ENCODE measurements at regions not wholly inside any gene's neighbourhood (a gene's known extent, or its start where the extent isn't known, plus 50 kb on each side); places are given as distances from the start of the nearest gene placed in this dataset.

GRCh38 chr12:130081117-130081805, 81.0 kb upstream of the FZD10 start:
- H3K4me3 ChIP-seq = no peak overlapping the region
- no peaks in the 10 kb centered on the region for H3K27me3 ChIP-seq
- H3K9me3 ChIP-seq = no peaks in the 10 kb centered on the region
- DNase-seq = no peak
- H3K36me3 ChIP-seq = no peaks in the 10 kb centered on the region

GRCh38 chr12:130083002-130083401, 79.3 kb upstream of the FZD10 start:
- no peak overlapping the region for H3K4me3 ChIP-seq
- no peaks in the 10 kb centered on the region for H3K9me3 ChIP-seq
- no peaks in the 10 kb centered on the region for H3K27me3 ChIP-seq
- H3K36me3 ChIP-seq = no peaks in the 10 kb centered on the region
- DNase-seq = no peak

GRCh38 chr12:130083734-130084133, 78.5 kb upstream of the FZD10 start:
- Histone ChIP-seq H3K9me3 (no peaks in the 10 kb centered on the region), H3K4me3 (no peak overlapping the region), H3K36me3 (no peaks in the 10 kb centered on the region), H3K27me3 (no peaks in the 10 kb centered on the region)
- no peak for DNase-seq

- H3K36me3 ChIP-seq = no peaks in the 10 kb centered on the region
- no peak overlapping the region for H3K4me3 ChIP-seq
- DNase-seq = no peak
- no peaks in the 10 kb centered on the region for H3K27me3 ChIP-seq
- no peaks in the 10 kb centered on the region for H3K9me3 ChIP-seq
Measured at GRCh38 chr12:130084359-130084758, 77.9 kb upstream of the FZD10 start.

- DNase-seq = no peak
- no peaks in the 10 kb centered on the region for H3K9me3 ChIP-seq
Measured at GRCh38 chr12:130086248-130086647, 76.0 kb upstream of the FZD10 start.

GRCh38 chr12:130086797-130087196, 75.5 kb upstream of the FZD10 start:
- no peaks in the 10 kb centered on the region for H3K9me3 ChIP-seq

More at GRCh38 chr12:130086248-130086647, 76.0 kb upstream of the FZD10 start:
- Histone ChIP-seq H3K36me3 (no peaks in the 10 kb centered on the region), H3K4me3 (no peak overlapping the region), H3K27me3 (no peaks in the 10 kb centered on the region)

GRCh38 chr12:130087222-130087621, 75.0 kb upstream of the FZD10 start:
- no peak for DNase-seq
- Histone ChIP-seq H3K27me3 (no peaks in the 10 kb centered on the region), H3K36me3 (no peaks in the 10 kb centered on the region), H3K9me3 (no peaks in the 10 kb centered on the region), H3K4me3 (no peak overlapping the region)

More at GRCh38 chr12:130086797-130087196, 75.5 kb upstream of the FZD10 start:
- no peaks in the 10 kb centered on the region for H3K36me3 ChIP-seq
- no peak overlapping the region for H3K4me3 ChIP-seq
- DNase-seq = no peak
- no peaks in the 10 kb centered on the region for H3K27me3 ChIP-seq

GRCh38 chr12:130088504-130088903, 73.8 kb upstream of the FZD10 start:
- DNase-seq = no peak
- no peaks in the 10 kb centered on the region for H3K9me3 ChIP-seq
- H3K4me3 ChIP-seq = no peak overlapping the region
- no peaks in the 10 kb centered on the region for H3K27me3 ChIP-seq
- no peaks in the 10 kb centered on the region for H3K36me3 ChIP-seq

GRCh38 chr12:130090542-130090941, 71.7 kb upstream of the FZD10 start:
- H3K9me3 ChIP-seq = no peaks in the 10 kb centered on the region
- H3K36me3 ChIP-seq = no peaks in the 10 kb centered on the region
- H3K27me3 ChIP-seq = no peaks in the 10 kb centered on the region
- no peak for DNase-seq
- no peak overlapping the region for H3K4me3 ChIP-seq

- Histone ChIP-seq H3K36me3 (no peaks in the 10 kb centered on the region), H3K4me3 (no peak overlapping the region), H3K9me3 (no peaks in the 10 kb centered on the region), H3K27me3 (no peaks in the 10 kb centered on the region)
- no peak for DNase-seq
Measured at GRCh38 chr12:130093380-130093779, 68.9 kb upstream of the FZD10 start.

GRCh38 chr12:130097342-130097741, 64.9 kb upstream of the FZD10 start:
- no peak overlapping the region for H3K4me3 ChIP-seq
- H3K27me3 ChIP-seq = no peaks in the 10 kb centered on the region
- no peaks in the 10 kb centered on the region for H3K9me3 ChIP-seq
- no peak for DNase-seq
- H3K36me3 ChIP-seq = no peaks in the 10 kb centered on the region

GRCh38 chr12:130097798-130098255, 64.4 kb upstream of the FZD10 start:
- Histone ChIP-seq H3K36me3 (no peaks in the 10 kb centered on the region), H3K4me3 (no peak overlapping the region), H3K27me3 (no peaks in the 10 kb centered on the region), H3K9me3 (no peaks in the 10 kb centered on the region)
- DNase-seq = no peak

- Histone ChIP-seq H3K4me3 (no peak overlapping the region), H3K36me3 (no peaks in the 10 kb centered on the region), H3K27me3 (no peaks in the 10 kb centered on the region), H3K9me3 (no peaks in the 10 kb centered on the region)
- no peak for DNase-seq
Measured at GRCh38 chr12:130098301-130099005, 63.8 kb upstream of the FZD10 start.

- Histone ChIP-seq H3K4me3 (no peak overlapping the region), H3K27me3 (no peaks in the 10 kb centered on the region; the same call in 1 of the 2 replicates), H3K36me3 (no peaks in the 10 kb centered on the region), H3K9me3 (no peaks in the 10 kb centered on the region)
- DNase-seq = no peak
Measured at GRCh38 chr12:130100634-130101362, 61.5 kb upstream of the FZD10 start.

GRCh38 chr12:130101370-130101769, 60.9 kb upstream of the FZD10 start:
- Histone ChIP-seq H3K4me3 (no peak overlapping the region), H3K27me3 (no peaks in the 10 kb centered on the region; the same call in 1 of the 2 replicates), H3K36me3 (no peaks in the 10 kb centered on the region), H3K9me3 (no peaks in the 10 kb centered on the region)
- DNase-seq = no peak

GRCh38 chr12:130102266-130102665, 60.0 kb upstream of the FZD10 start:
- H3K4me3 ChIP-seq = no peak overlapping the region
- no peak for DNase-seq
- no peaks in the 10 kb centered on the region; the same call in 1 of the 2 replicates for H3K27me3 ChIP-seq
- H3K9me3 ChIP-seq = no peaks in the 10 kb centered on the region
- no peaks in the 10 kb centered on the region for H3K36me3 ChIP-seq

- Histone ChIP-seq H3K36me3 (no peaks in the 10 kb centered on the region), H3K9me3 (no peaks in the 10 kb centered on the region), H3K4me3 (no peak overlapping the region), H3K27me3 (no peaks in the 10 kb centered on the region; the same call in 1 of the 2 replicates)
- DNase-seq = no peak
Measured at GRCh38 chr12:130104571-130105106, 57.6 kb upstream of the FZD10 start.

Data from MG63 (cell line).